ENCODE measurements at regions not wholly inside any gene's neighbourhood (a gene's known extent, or its start where the extent isn't known, plus 50 kb on each side); places are given as distances from the start of the nearest gene placed in this dataset.

GRCh38 chr21:16979574-16979973 is 533.3 kb upstream of the CXADR start:
- DNase-seq = no peak

GRCh38 chr21:16983420-16983819 is 529.4 kb upstream of the CXADR start:
- no peak for DNase-seq

- DNase-seq = no peak
These were observed 520.4 kb upstream of the CXADR start for GRCh38 chr21:16992448-16992847.

- DNase-seq = no peak
These were observed 519.3 kb upstream of the CXADR start for GRCh38 chr21:16993416-16994038.

GRCh38 chr21:17002594-17003257 is 510.1 kb upstream of the CXADR start:
- DNase-seq = no peak

GRCh38 chr21:17003258-17003615 is 509.6 kb upstream of the CXADR start:
- DNase-seq = no peak

- DNase-seq = peak; percentile 1
These were observed 509.0 kb upstream of the CXADR start for GRCh38 chr21:17003763-17004373.

- DNase-seq = no peak
These were observed 480.6 kb upstream of the CXADR start for GRCh38 chr21:17032141-17032655.

GRCh38 chr21:17044696-17045095 is 468.1 kb upstream of the CXADR start:
- DNase-seq = no peak

- DNase-seq = peak; percentile 8
These were observed 467.5 kb upstream of the CXADR start for GRCh38 chr21:17045214-17045853.

- no peak for DNase-seq
These were observed 463.9 kb upstream of the CXADR start for GRCh38 chr21:17048974-17049373.

GRCh38 chr21:17050156-17050555 is 462.7 kb upstream of the CXADR start:
- DNase-seq = no peak

GRCh38 chr21:17050646-17051045 is 462.2 kb upstream of the CXADR start:
- no peak for DNase-seq

GRCh38 chr21:17051054-17051453 is 461.8 kb upstream of the CXADR start:
- DNase-seq = peak; percentile 9

GRCh38 chr21:17053321-17053720 is 459.5 kb upstream of the CXADR start:
- no peak for DNase-seq

- DNase-seq = no peak
These were observed 452.9 kb upstream of the CXADR start for GRCh38 chr21:17059936-17060335.

GRCh38 chr21:17066006-17066405 is 446.8 kb upstream of the CXADR start:
- no peak for DNase-seq

- no peak for DNase-seq
These were observed 441.8 kb upstream of the CXADR start for GRCh38 chr21:17071093-17071492.

GRCh38 chr21:17081193-17081592 is 431.6 kb upstream of the CXADR start:
- DNase-seq = no peak

- DNase-seq = no peak
These were observed 429.9 kb upstream of the CXADR start for GRCh38 chr21:17082843-17083483.

GRCh38 chr21:17085707-17086106 is 427.1 kb upstream of the CXADR start:
- no peak for DNase-seq

- DNase-seq = no peak
These were observed 424.3 kb upstream of the CXADR start for GRCh38 chr21:17088500-17088899.

GRCh38 chr21:17089091-17089491 is 423.8 kb upstream of the CXADR start:
- no peak for DNase-seq
